Sigmoid colon (tissue), 4 donors: ENCODE measurements at regions not wholly inside any gene's neighbourhood (a gene's known extent, or its start where the extent isn't known, plus 50 kb on each side); places are given as distances from the start of the nearest gene placed in this dataset.

Experiments
- CTCF ChIP-seq, 4 experiments: fragments of 450-650 bp in 3 of 4; fragments of 200-600 bp in 1 of 4; IDR thresholded peaks; one replicate each; pipeline ENCODE4 v1.5.1; 2016 to 2019; ENCODE audit warnings: antibody characterized with exemption in 4 of 4, mild to moderate bottlenecking in 3 of 4, moderate library complexity in 2 of 4
- POLR2A ChIP-seq, 2 donors: fragments of 450-650 bp; IDR thresholded peaks; one replicate each; pipeline ENCODE4 v1.6.1; 2016; ENCODE audit warnings: antibody characterized with exemption in 2 of 2, mild to moderate bottlenecking in 2 of 2, moderate library complexity in 2 of 2
- POLR2AphosphoS5 ChIP-seq, 4 donors: sonication (generic); formaldehyde crosslinking; IDR thresholded peaks; one replicate each; pipeline ENCODE4 v1.6.1; 2017; ENCODE audit warnings: antibody characterized with exemption in 4 of 4

GRCh38 chr2:234765279-234765678, 186.5 kb upstream of the SH3BP4 start:
- TF ChIP-seq CTCF (IDR thresholded peaks at IDR 0.05) (no peak), POLR2A (IDR thresholded peaks at IDR 0.05) (no peak), POLR2AphosphoS5 (IDR thresholded peaks at IDR 0.05) (no peak)
